Retina (tissue), 1 donor: ENCODE measurements at regions not wholly inside any gene's neighbourhood (a gene's known extent, or its start where the extent isn't known, plus 50 kb on each side); places are given as distances from the start of the nearest gene placed in this dataset.

Experiments used
- DNase-seq: peaks from one replicate; pipeline ENCODE4 v3.0.0-alpha.2; 2016

DNA sequence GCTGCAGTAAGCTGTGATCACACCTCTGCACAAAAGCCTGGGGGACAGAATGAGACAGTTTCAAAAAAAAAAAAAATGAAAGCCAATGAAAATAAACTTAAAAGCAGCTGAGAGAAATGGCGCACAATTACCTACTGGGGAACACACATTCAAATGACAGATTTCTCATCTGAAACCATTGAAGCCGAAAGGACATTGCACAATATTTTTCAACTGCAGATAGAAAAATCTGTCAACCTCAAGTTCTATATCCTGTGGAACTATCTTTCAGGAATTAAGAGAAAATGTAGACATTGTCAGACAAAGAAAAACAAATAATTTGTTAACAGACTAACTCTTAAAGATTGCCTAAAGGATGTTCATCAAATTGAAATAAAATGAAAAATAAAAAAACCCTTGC is 442.8 kb downstream of the MATN1 start:
- no peak for DNase-seq

DNA sequence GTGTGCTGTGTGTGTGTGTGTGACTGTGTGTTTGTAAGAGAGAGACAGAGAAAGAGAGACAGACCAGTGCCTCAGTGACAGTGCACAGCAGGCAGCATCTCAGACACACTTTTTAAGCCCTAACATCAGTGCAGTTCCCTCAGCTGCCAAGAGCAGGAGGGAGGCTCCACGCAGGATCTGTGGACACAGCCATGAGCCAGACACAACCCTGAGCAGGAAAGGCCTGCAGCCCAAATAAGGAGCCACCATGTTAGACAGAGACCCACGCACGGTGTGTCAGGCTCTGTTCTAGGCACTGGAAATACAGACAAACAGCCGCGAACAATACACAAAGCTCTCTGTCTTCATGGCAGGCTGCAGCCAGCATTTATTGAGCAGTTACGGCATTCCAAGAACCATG is 445.5 kb downstream of the MATN1 start:
- no peak for DNase-seq

GRCh38 chr1:30277415-30277814 is 446.0 kb downstream of the MATN1 start:
- no peak for DNase-seq

DNA sequence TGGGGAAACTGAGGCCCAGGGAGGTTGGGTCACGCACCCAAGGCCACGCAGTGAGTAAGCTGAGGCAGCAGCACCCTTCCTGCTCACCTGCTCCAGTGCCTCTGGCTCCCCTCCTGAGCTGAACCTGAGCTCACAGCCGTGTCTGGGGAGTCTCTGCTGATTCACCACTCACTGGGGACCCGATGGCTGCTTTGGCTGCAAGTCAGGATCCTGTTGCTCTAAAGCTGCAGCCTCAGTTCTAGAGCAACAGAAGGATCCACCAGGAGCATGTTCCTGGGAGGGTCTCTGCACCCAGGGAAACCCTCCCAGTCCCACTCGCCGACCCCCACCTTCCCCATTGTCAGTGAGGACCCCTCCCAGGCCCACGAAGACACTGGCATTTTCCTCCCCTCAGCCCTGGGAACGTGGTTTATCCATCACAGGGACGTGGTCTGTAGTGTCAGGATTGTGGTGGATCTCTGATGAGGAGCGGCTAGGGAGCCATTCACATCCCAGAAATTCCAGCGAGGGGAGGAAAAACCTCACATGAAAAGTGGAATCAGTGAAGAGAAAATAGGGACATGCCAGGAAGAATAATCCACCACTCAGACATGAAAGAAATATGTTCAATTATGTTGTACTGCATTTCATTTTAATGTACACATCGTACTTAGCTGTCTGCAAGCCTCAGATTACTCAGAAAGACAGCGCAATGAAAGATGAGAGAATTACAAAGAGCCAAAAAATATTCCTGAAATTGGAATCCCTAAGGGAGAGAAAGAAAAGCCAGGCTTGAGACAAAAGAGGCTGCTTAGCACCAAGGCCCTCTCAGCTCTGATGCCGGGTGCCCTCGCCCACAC is 447.2 kb downstream of the MATN1 start:
- no peak for DNase-seq

GRCh38 chr1:30274976-30275621 is 448.3 kb downstream of the MATN1 start:
- DNase-seq, result no peak

- DNase-seq, result no peak
These were observed 449.0 kb downstream of the MATN1 start for GRCh38 chr1:30274173-30274970.

DNA sequence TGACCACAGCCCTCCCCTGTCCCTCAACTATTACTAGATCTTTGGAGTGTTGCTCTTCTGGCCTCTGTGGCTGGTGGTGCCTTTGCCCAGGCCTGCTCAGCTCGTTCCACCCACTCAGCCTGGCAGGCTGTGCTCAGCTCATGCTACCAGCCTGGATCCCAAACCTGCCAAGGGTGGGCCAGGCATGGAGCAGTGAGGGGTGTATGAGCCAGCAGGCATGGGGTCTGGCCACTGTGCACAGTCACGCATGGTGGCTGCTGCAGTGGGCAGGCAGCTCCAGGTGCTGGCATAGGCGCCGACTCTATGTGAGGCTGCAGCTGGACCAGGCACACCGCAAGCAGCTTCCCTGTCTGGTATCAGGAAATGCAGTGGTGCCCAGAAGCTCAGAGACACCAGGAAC is 449.9 kb downstream of the MATN1 start:
- DNase-seq, result no peak

GRCh38 chr1:30273021-30273325 is 450.4 kb downstream of the MATN1 start:
- no peak for DNase-seq

DNA sequence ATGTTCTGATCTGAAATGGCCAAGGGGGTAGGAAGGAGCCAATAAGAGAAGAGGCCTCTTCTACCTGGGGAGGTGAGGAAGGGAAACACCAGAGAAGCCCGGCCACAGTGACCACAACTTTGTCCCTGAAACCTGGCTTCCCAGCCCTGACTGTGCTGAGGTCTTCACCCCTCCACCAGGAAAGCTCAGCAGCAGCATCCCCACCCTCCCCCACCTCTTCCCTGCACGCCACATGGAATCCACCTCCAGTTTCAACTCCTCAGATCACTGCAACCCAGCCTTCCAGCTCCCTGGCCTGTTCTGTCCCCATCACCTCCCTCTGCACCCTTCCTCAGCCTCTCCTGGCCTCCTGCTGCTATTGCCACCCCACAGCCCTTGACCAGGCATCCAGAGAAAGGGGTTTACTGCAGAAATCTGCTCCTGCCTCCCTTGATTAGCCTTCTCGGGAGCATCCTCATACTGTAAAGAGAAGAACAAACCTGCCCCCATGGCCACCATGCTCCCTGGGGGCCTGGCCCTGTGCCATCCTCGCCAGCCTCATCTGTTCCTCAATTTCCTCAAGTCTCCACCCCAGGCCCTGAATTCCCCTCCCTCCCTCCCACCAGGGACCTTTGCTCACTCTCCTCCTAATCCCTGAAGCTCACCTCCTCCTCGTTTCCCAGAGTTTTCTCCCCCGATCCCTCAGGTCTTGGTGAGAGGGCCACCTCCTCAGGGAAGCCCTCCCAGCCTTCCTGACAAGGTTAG is 450.9 kb downstream of the MATN1 start:
- DNase-seq, result no peak

GRCh38 chr1:30271401-30272276 is 451.7 kb downstream of the MATN1 start:
- no peak for DNase-seq

- no peak for DNase-seq
These were observed 452.9 kb downstream of the MATN1 start for GRCh38 chr1:30270461-30270860.

DNA sequence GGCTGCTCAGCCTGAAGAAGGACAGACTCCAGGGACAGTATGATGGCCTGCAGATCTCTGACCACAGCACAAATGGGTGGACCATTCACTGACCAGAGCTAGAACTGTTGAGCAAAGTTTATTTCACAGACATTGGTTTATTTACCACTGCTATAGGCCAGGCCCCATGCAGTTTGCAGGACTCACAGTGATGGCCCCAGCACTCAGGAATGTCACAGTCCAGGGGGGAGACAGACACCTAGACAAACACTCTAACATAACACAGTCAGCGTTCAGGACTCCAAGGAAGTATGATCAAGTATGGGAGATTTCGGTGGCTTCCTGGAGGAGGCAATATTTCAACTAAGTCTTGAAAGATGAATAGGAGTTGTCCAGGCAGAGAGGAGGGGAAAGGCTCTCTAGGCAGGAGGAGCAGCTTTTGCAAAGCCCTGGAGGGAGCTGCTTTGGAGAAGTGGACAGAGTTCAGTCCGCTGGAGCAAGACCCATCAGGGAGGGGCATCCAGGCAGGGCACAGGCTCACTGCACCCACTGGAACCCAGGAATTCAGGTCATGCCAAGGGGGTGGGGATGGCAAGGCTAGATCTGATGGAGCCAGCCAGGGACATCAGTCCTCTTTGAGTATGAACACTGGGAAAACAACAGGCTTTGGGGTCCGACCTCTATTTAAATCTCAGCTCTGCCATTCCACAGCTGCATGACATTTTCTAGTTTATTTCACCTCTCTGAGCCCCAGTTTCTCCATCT is 454.3 kb downstream of the MATN1 start:
- no peak for DNase-seq

DNA sequence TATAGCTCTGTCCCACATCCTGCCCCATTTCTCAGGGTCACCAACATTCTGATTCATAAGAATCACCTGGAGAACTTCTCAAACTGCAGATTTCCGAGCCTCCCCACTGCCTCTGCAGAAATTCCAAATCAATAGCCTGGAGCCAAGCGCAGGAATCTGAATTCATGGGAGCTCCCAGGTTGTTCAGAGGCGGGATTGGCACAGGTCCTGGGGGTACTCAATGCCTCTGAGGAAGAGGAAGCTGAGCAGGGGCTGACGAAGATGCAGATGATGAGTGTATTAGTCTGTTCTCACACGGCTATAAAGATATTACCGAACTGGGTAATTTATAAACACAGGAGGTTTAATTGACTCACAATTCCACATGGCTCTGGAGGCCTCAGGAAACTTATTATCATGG is 455.5 kb downstream of the MATN1 start:
- DNase-seq, result no peak

DNA sequence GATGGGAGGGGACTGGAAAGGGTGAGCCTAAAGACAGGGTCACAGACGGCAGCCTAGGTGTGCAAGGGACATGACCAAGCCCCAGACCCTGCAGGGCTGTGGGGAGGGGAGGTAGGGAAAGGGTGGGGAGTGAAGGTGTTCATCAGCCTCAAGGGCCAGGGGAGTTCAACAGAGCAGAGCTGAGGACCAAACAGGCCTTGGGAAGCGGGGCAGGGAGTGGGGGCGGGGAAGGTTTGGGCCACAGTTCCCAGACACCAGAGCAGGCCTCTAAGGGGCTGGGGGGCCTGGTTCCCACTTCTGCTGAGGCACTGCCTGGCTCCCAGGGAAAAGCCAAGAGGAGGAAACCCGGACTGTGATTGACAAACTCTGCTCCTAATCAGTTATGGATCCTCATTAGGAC is 456.3 kb downstream of the MATN1 start:
- DNase-seq, result no peak

DNA sequence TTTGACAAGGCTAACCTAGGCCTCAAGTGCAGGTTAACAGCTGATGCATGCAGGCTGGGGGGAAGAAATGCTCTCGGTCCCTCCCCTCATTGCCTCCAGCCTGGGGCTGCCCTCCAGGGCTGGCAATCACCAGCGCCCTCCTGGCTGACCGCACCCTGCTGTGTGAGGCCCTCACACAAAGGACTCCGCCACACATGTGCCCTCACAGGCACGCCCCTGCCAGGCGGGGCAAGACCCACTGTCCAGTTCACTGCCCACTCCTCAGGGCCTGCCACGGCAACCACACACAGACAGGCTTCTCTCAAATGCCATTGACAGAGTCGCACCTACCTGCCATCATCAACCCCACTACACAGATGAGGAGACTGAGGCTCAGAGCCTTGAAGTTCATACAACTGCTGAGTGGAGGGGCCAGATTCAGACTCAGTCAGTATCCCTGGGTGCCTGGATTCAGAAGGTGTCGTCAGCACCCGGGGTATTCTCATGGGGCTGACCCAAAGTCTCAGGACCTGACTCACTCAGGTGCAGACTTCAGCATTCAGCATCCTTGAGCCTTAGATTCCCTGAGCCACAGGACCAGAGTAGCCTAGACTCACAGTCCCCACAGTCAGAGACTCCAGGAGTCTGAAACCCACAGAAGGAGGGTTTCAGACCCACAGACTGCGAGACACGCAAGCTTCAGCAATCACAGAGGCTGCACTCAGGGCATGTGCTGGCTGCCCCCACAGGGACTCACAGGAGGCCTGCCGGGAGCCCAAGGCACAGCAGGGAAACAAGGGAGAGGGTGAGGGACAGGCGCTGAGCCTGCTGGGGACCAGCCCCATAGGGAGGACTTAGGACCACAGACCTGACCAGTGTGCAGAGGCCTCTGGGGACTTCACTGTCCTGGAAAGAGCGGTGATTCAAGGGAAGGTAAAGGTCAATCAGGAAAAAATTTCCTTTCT is 458.0 kb downstream of the MATN1 start:
- DNase-seq, result no peak

DNA sequence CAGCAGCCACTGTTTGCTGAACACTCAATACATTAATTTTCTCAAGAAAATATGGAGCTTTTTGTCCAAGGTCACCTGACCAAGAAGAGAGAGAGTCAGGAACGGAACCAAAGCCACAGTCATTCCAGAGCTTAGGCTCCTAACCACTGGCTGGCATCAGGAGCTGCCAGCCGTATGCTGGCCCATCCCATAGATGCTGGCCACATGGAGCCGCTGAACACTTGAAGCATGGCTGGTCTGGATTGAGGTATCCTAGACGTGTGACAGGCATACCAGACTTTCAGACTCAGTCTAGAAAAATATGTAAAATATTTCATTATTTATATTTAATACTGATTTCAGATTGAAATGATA is 458.7 kb downstream of the MATN1 start:
- DNase-seq, result no peak

DNA sequence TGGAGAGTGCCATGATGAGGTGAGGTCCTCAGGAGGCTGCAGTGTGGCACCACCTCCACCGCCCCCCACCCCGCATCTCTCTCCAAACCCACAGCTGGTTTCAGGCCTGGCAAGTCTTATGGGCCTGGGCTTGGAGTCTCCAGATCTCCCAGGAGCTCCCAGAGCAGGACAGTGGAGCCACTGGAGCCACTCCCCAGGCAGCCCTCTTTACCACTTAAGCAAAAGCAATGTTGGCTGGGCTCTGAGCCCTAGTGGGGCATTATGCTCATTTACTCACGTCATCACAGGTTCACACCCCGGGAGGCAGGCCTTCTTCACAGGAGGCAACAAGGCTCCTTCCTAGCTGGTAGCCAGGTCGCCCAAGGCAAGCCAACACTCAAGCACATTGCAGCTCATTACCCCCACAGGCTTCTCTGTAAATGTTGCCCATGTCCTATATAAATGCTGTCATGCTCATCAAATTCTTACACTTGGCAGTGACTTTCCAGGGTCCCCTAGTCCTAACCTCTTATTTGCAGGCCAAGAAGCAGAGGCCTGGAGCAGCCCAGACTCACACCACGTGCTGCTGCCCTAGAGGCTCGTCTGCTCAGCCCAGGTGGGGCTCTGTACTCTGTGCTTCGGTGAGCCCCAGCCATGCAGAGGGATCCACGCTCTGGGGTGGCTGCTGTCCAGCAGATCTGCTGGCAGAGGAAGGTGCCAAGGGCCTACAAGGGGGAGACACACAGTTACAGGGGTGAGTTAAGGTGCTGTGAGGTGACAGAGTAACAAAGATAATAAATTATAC is 459.3 kb downstream of the MATN1 start:
- no peak for DNase-seq

DNA sequence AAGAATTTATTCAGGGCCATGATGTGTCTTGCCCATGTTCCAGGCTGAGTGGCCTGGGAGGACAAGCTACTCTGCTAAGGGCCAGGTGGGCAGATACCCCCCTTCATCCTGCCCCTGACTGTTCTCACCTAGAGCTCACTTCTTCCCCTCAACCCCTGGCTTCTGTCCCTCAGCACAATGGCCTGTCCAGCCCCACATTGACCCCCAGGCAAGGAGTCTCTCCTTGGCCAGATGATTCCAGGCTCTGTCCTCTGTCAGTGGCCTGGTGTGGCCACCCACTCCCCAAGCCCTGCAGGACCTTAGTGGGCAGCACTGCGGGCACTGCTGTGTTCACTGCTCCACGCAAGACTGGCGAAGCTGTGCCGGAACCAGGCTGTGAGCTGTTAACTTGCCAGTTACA is 460.0 kb downstream of the MATN1 start:
- DNase-seq, result no peak

DNA sequence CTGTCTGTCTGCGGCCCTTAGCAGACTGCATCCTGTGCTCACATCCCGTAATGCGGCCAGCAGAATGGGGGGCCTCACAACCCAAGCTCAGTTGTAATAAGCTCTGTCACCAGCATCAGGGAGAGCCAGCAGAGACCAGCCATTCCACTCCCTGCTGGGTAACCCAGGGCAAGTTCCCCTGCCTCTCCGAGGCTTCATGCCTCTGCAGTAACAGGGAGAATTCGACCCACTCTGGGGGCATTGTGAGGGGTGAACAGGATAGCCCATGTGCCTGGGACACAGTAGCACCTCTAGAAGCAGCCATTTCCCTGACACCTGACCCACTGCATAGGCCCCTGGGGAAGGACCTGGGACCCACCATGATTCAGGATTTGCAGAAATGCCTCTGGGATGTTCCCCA is 461.2 kb downstream of the MATN1 start:
- DNase-seq, result no peak

GRCh38 chr1:30260318-30260717 is 463.1 kb downstream of the MATN1 start:
- no peak for DNase-seq
